ENCODE measurements at regions not wholly inside any gene's neighbourhood (a gene's known extent, or its start where the extent isn't known, plus 50 kb on each side); places are given as distances from the start of the nearest gene placed in this dataset.

DNA sequence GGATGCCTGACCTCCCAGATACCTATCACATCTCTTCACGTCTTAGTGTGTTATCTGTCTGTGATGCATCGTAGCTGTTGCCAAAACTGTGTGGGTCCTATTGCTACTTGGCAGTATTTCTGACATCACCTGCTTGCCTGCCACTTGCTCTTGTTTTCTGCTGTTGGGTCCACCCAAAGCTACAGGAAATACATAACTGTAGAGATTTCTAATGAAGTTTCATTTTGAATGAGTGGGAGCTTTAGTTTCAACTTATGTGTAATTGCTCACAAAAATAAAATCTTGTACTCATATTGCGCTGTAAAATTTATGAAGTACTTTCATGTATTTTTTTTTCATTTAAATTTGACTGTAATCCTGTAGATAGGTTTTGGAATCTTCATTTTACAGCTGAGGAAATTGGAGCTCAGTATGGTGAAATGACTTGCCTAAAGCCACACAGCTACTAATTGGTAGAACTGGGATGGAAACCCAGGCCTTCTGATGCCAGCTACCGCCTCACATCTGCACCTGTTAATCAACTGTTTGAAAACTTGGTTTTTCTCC, 113.6 kb upstream of the MAN1A1 start:
- CTCF ChIA-PET, result no interaction called here
- H3K36me3 ChIP-seq (ENCODE audit: control insufficient read depth, insufficient read depth, low read length), result no peaks in the 10 kb centered on the region
- no peak overlapping the region for H3K9ac ChIP-seq (ENCODE audit: low read depth, low read length)
- H3K14ac ChIP-seq (replicated peaks; ENCODE audit: low read depth, low read length), result no peak overlapping the region
- dilution Hi-C loops (cut with HindIII; ENCODE audit: low sequenced_read_pairs, unreplicated experiment), result no loop called here
- no peak overlapping the region for H2BK5ac ChIP-seq (ENCODE audit: low read depth, low read length, poor library complexity, severe bottlenecking)
- no peak overlapping the region for H4K91ac ChIP-seq (ENCODE audit: insufficient read depth, low read depth, low read length)
- no peak overlapping the region for H2AK9ac ChIP-seq (replicated peaks; ENCODE audit: low read depth, low read length, poor library complexity)
- H3K23ac ChIP-seq (ENCODE audit: low read depth, low read length), result no peak overlapping the region
- POLR2A ChIA-PET (ENCODE audit: unreplicated experiment), result no interaction called here
- no peak overlapping the region for H2BK15ac ChIP-seq (ENCODE audit: low read depth, low read length)
- no peak overlapping the region for H3K4me3 ChIP-seq (ENCODE audit: insufficient read depth, low read depth, low read length)
- H3K79me1 ChIP-seq (ENCODE audit: low read depth in 1 of 2, low read length in 2 of 2), result no peaks in the 10 kb centered on the region
- no peak for ATAC-seq (ENCODE audit: low read depth)
- TF ChIP-seq POLR2A (IDR thresholded peaks at IDR 0.05; ENCODE audit: low read depth, low read length) (no peak), CTCF (conservative IDR thresholded peaks at IDR 0.05; ENCODE audit: low read depth, low read length) (no peak), MAFK (IDR thresholded peaks at IDR 0.05; ENCODE audit: low read depth, low read length) (no peak), BHLHE40 (IDR thresholded peaks at IDR 0.05; ENCODE audit: low read depth, low read length) (no peak), MXI1 (IDR thresholded peaks at IDR 0.05; ENCODE audit: borderline replicate concordance, low read depth, low read length) (no peak), MAZ (IDR thresholded peaks at IDR 0.05; ENCODE audit: borderline replicate concordance, low read depth, low read length) (no peak), CEBPB (IDR thresholded peaks at IDR 0.05; ENCODE audit: low read depth, low read length) (no peak), NFE2L2 (IDR thresholded peaks at IDR 0.05; ENCODE audit: low read depth, low read length) (no peak), USF2 (IDR thresholded peaks at IDR 0.05; ENCODE audit: low read depth, low read length) (no peak), CHD1 (IDR thresholded peaks at IDR 0.05; ENCODE audit: low read depth, low read length) (no peak), RAD21 (IDR thresholded peaks at IDR 0.05; ENCODE audit: low read length) (no peak), RFX5 (IDR thresholded peaks at IDR 0.05; ENCODE audit: low read depth, low read length) (no peak), FOS (IDR thresholded peaks at IDR 0.05; ENCODE audit: low read depth, low read length) (no peak), RCOR1 (IDR thresholded peaks at IDR 0.05; ENCODE audit: insufficient replicate concordance, low read length) (no peak), SMC3 (IDR thresholded peaks at IDR 0.05; ENCODE audit: low read depth, low read length) (no peak)
- TF ChIP-seq, protein P1, sequence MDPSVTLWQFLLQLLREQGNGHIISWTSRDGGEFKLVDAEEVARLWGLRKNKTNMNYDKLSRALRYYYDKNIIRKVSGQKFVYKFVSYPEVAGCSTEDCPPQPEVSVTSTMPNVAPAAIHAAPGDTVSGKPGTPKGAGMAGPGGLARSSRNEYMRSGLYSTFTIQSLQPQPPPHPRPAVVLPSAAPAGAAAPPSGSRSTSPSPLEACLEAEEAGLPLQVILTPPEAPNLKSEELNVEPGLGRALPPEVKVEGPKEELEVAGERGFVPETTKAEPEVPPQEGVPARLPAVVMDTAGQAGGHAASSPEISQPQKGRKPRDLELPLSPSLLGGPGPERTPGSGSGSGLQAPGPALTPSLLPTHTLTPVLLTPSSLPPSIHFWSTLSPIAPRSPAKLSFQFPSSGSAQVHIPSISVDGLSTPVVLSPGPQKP (IDR thresholded peaks at IDR 0.05; ENCODE audit: borderline replicate concordance, low read depth, low read length), result no peak
- no peak overlapping the region for H2AFZ ChIP-seq (replicated peaks; ENCODE audit: low read length, poor library complexity)
- H4K8ac ChIP-seq (ENCODE audit: low read depth in 2 of 2, low read length in 2 of 2), result no peak overlapping the region
- H2AK5ac ChIP-seq (ENCODE audit: low read depth, low read length), result no peak overlapping the region
- intact Hi-C loops (cut with micrococcal nuclease), result no loop called here
- H3K4me2 ChIP-seq (ENCODE audit: low read depth, low read length), result no peak overlapping the region
- no peak overlapping the region for H2BK20ac ChIP-seq (ENCODE audit: low read depth, low read length)
- H3K9me1 ChIP-seq (ENCODE audit: insufficient read depth, low read length), result no peaks in the 10 kb centered on the region; the same call in 1 of the 2 replicates
- no peaks in the 10 kb centered on the region for H3K4me1 ChIP-seq (ENCODE audit: control insufficient read depth, insufficient read depth, low read length)
- in situ Hi-C loops (cut with MboI; ENCODE audit: low sequenced_read_pairs), result no loop called here
- no peaks in the 10 kb centered on the region for H4K20me1 ChIP-seq (ENCODE audit: insufficient read depth, low read length)
- H3K9me3 ChIP-seq (ENCODE audit: control insufficient read depth, insufficient read depth, low read length), result no peaks in the 10 kb centered on the region
- BruUV-seq (replicated peaks), result no TSS peak
- H3K27me3 ChIP-seq (ENCODE audit: control insufficient read depth, insufficient read depth, low read length), result no peaks in the 10 kb centered on the region
- DNase-seq, result no peak
- no peak overlapping the region for H2BK120ac ChIP-seq (ENCODE audit: low read depth, low read length)
- no peak overlapping the region for H3K4ac ChIP-seq (ENCODE audit: low read depth, low read length)
- WGBS, 2 experiments (ENCODE audit: extremely low coverage in 2 of 2, insufficient read length in 1 of 2), result no CpG with 5 or more reads among the region's 4 CpGs
- H3K27ac ChIP-seq (ENCODE audit: insufficient read depth, low read length), result no peak overlapping the region
- H3K56ac ChIP-seq (ENCODE audit: extremely low read depth, insufficient read depth, low read length), result no peak overlapping the region
- H4K5ac ChIP-seq (ENCODE audit: low read depth, low read length), result no peak overlapping the region
- H3K18ac ChIP-seq (ENCODE audit: low read depth, low read length), result no peak overlapping the region

Measured in IMR-90 (cell line).